Adipocyte (in vitro differentiated cells): ENCODE measurements at regions not wholly inside any gene's neighbourhood (a gene's known extent, or its start where the extent isn't known, plus 50 kb on each side); places are given as distances from the start of the nearest gene placed in this dataset.

Source experiments
- DNase-seq: peaks from one replicate; pipeline ENCODE4 v3.0.0-alpha.2; 2015; ENCODE audit warnings: low read depth
- H3K27me3 ChIP-seq: replicated peaks from 2 replicates; pipeline ENCODE4 v1.7.0; 2013; ENCODE audit warnings: mild to moderate bottlenecking, low read length, moderate library complexity; ENCODE audit not compliant: control insufficient read depth, insufficient read depth
- H3K36me3 ChIP-seq: 2 replicates; pipeline ENCODE4 v1.7.0; 2013; ENCODE audit warnings: low read length, mild to moderate bottlenecking, moderate library complexity; ENCODE audit not compliant: control insufficient read depth, insufficient read depth, severe bottlenecking
- H3K4me1 ChIP-seq: 2 replicates; pipeline ENCODE4 v1.7.0; 2013; ENCODE audit warnings: mild to moderate bottlenecking, low read length, moderate library complexity; ENCODE audit not compliant: control insufficient read depth, insufficient read depth
- H3K4me3 ChIP-seq: 2 replicates; pipeline ENCODE4 v1.7.0; 2013; ENCODE audit warnings: mild to moderate bottlenecking, low read length, moderate library complexity
- H3K9ac ChIP-seq: 2 replicates; pipeline ENCODE4 v1.7.0; 2013; ENCODE audit warnings: mild to moderate bottlenecking, low read length, moderate library complexity
- H3K9me3 ChIP-seq: 2 replicates; pipeline ENCODE4 v1.7.0; 2013; ENCODE audit warnings: mild to moderate bottlenecking, low read length, moderate library complexity; ENCODE audit not compliant: control insufficient read depth

DNA sequence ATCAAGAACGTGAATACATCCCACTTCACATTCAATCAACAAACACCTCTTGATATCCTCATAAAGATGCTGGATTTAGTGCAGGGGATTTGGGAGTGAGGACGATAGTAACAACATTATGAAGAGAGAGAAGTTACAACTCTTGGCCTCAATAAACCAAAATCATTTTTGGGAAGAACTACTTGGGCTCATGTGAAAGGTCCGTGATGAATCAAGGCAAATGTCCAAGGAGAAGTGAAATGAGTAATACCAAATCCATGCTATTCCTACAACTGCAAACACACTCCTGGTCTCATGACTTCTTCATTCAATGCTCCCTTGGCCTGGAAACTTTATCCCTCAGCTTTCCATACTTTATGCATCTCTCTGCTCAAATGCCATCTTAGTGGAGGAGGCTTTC, 162.0 kb upstream of the LMNTD1 start:
- peaks cover 11% of the 10 kb centered on the region for H3K9me3 ChIP-seq
- DNase-seq = no peak
- H3K4me3 ChIP-seq = peak overlapping the region; percentile 67

DNA sequence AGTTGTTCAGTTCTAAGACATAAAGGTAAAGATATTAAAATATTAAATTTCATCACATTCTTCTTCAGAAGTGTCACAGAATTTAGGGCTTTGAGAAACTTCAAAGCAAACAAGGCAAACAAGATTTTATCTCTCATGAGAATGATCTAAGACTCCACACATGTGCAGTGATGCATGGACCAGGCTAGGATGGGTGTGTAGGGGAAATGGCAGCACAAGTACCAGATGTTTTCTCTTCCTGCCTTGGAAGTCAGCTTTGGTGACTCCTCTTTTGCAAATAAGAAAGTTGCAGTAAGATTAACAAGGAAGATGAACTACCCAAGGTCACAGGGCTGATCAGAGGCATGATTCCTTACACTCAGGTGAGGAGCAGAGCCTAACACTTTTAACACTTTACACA, 163.8 kb upstream of the LMNTD1 start:
- H3K4me3 ChIP-seq = no peak overlapping the region
- H3K4me1 ChIP-seq = peaks cover 32% of the 10 kb centered on the region
- no peaks in the 10 kb centered on the region for H3K36me3 ChIP-seq
- H3K27me3 ChIP-seq = no peaks in the 10 kb centered on the region
- H3K9me3 ChIP-seq = no peaks in the 10 kb centered on the region
- H3K9ac ChIP-seq = no peak overlapping the region
- DNase-seq = no peak

More for the DNA sequence above, 162.0 kb upstream of the LMNTD1 start:
- Histone ChIP-seq H3K36me3 (no peaks in the 10 kb centered on the region), H3K4me1 (peaks cover 32% of the 10 kb centered on the region), H3K9ac (peak overlapping the region; percentile 53), H3K27me3 (no peaks in the 10 kb centered on the region)

DNA sequence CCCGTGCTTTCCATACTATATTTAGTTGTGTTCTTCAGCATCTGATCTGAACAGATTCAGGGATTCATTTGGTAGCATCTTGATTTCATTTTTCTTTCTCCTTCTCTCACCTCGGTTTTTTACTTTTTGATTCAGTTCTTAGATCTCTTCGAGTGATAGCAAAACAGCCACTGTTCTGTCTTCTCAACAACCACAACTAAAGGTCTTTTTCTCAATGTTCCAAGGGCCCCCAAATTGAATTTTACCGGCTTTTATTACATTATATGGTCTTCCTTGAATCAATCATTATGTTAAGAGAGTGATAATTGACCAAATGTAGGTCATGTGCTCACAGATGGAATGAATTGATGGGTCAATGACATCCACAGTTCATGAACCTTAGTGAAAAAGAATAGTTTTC, 164.5 kb upstream of the LMNTD1 start:
- no peaks in the 10 kb centered on the region for H3K27me3 ChIP-seq
- H3K4me3 ChIP-seq = no peak overlapping the region
- H3K36me3 ChIP-seq = no peaks in the 10 kb centered on the region
- H3K9ac ChIP-seq = no peak overlapping the region
- H3K9me3 ChIP-seq = no peaks in the 10 kb centered on the region
- DNase-seq = no peak
- H3K4me1 ChIP-seq = peaks cover 32% of the 10 kb centered on the region

DNA sequence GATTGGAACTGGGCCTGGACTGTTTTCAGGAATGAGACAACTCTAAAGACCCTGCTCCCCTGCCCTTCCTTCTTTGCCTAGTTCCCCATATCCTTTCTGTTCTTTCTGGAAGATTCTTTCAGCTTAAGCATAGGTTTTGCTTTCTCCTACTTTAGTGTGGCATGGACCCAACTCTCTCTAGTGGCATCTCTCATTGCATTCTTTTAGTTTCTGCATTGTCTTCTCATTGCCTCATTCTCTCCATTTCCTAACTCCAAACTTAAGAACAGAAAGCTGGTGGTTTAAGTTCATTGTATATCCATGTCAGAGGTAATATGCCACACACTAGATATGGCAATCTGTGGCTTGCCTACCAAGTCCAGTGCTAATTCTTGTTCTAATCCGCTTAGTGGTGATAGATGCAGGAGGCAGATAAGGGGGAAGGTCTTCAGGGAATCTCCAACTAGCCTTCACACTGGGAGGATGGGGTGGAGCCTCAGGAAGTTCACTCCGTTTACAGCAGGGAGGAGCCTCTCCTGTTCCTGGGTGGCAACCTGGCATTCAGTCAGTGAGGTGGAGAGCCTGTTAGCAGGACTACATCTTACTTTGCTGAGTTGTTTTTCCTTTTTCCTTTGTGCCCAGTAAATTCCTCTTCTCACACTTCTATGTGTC, 165.1 kb upstream of the LMNTD1 start:
- no peaks in the 10 kb centered on the region for H3K9me3 ChIP-seq
- DNase-seq = peak; percentile 52

DNA sequence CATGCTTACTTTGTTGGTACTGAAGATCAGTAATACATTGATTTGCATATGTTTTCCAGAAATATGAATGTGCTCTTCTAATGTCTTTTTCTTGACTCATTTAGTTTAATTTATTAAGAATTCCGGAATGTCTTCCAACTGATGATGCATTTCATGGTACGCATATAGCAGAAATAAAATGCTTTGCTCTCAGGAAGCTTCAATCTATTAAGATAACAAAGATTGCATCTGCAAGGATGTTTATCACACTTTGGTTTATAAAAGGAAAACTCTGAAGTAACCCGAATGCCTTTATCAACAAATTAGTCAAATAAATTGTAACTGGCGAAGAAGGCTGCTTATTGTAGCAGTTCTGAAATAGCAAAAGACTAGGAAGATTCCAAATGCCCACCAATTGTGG, 166.4 kb upstream of the LMNTD1 start:
- Histone ChIP-seq H3K36me3 (no peaks in the 10 kb centered on the region), H3K9me3 (no peaks in the 10 kb centered on the region), H3K4me1 (peaks cover 41% of the 10 kb centered on the region), H3K27me3 (no peaks in the 10 kb centered on the region), H3K9ac (no peak overlapping the region), H3K4me3 (no peak overlapping the region)
- DNase-seq = no peak

More for the DNA sequence above, 165.1 kb upstream of the LMNTD1 start:
- no peaks in the 10 kb centered on the region for H3K36me3 ChIP-seq
- peaks cover 36% of the 10 kb centered on the region for H3K4me1 ChIP-seq
- no peak overlapping the region for H3K9ac ChIP-seq
- H3K27me3 ChIP-seq = no peaks in the 10 kb centered on the region
- no peak overlapping the region for H3K4me3 ChIP-seq

DNA sequence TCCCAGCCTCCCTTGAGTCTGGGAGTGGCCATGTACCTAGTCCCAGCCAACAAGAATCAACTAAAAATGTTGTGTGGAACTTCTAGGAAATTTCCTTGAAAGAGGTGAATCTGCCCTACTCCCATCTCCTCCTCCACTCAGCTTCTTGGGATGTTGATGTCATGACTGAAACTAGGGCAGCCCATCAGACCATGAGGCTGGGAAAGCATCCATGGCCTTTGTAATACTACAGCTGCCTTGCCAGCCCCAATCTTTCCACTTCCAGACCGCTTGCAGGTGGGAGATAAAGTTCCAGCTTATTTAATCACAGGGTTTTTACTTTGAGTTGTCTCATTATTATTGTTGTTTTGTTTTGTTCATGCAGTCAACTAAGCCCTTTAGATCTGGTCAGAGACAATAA, 170.3 kb upstream of the LMNTD1 start:
- Histone ChIP-seq H3K4me3 (peak overlapping the region; percentile 63), H3K9me3 (no peaks in the 10 kb centered on the region), H3K9ac (no peak overlapping the region), H3K36me3 (no peaks in the 10 kb centered on the region), H3K27me3 (no peaks in the 10 kb centered on the region), H3K4me1 (peaks cover 37% of the 10 kb centered on the region)
- DNase-seq = no peak

DNA sequence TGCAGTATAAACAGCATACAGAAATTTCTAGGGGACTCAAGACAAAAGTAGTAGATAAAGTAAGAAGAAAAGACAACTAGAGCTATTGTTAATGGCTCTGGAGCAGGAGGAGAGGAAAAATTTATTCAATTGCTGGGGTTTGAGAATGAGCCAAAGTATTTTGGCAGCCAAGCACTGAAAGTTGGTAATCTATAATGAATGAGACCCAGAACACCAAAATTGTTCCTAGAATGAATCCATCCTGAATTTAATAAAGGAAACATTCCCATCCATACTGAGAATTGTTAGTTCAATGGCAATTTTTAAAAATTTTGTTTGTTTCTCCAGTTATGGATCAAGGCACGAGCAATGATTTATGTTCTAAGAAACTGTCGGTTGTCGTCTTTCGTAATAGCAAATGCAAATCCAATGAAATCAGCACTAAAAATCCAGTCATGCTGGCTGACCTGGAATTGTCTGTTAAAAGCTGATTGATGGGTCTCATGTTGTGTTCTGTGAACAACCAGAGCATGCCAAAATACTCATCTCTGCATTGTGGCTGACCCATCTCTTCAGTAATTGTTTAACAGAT, 170.9 kb upstream of the LMNTD1 start:
- peak; percentile 38 for DNase-seq
- Histone ChIP-seq H3K36me3 (no peaks in the 10 kb centered on the region), H3K4me1 (peaks cover 34% of the 10 kb centered on the region), H3K9ac (no peak overlapping the region), H3K4me3 (peak overlapping the region; percentile 63), H3K9me3 (no peaks in the 10 kb centered on the region), H3K27me3 (no peaks in the 10 kb centered on the region)

DNA sequence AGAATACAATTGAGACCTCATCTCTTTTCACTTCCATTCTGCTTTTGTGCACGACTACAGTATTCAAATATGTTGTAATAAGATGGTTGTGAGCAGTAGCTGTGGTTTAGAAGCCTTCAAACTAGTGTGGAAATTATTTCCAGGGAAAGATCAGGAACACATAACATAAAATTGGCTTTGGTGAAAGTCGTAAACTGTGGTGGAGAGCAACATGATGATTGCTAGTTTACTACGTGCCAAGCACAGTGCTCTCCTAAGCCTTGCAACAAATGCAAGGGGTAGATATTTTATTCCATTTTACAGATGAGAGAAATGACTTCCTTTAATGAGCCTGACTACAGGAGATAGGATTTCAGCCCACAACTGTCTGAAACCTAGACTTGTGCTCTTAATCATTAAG, 172.4 kb upstream of the LMNTD1 start:
- Histone ChIP-seq H3K9me3 (no peaks in the 10 kb centered on the region), H3K36me3 (no peaks in the 10 kb centered on the region), H3K4me3 (no peak overlapping the region), H3K27me3 (no peaks in the 10 kb centered on the region), H3K4me1 (peaks cover 34% of the 10 kb centered on the region), H3K9ac (no peak overlapping the region)
- DNase-seq = no peak

DNA sequence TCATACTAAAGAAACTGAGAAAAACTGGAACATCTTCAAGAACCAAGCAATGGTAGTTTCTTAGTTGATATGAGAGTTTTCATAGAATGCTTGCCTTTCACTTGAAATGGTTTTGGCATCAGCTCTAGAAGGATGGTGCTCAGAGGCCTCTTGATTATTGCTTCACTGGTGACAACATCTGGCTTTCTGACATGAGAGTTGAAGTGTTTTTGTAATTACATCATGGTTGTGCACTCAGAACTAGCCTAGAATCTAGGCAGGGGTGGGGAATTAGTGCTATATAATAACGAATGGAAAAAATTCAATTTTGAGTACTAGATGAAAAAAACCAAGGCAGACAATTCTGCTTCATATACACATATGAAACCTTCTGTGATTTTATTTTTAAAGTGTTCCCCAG, 172.8 kb upstream of the LMNTD1 start:
- DNase-seq = peak; percentile 89
- no peak overlapping the region for H3K4me3 ChIP-seq

DNA sequence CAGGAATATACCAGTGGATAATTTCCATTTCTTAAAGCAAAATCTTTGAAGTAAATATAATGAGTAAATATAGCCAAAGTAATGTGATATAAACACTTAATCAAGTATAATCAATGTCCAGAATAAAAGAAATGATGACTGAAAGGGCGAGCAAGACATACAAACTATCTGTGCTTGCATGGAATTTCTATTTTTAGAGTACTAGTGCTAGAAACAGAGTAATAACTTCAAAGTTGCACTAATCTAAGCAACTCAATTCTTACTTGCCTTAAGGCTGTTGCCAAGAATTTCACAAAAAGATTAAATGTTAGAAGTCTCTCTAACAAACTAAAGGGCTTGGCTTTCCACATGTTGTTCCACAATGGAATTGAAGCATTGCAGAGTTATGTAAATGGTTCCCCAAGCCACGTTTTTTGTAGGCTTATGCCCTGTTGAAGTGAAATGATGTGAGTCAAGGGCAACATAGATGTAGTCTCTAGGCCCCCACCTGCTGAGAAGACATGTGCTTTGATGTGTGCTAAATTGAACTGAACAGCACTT, 175.0 kb upstream of the LMNTD1 start:
- no peak overlapping the region for H3K4me3 ChIP-seq
- peaks cover 31% of the 10 kb centered on the region for H3K4me1 ChIP-seq
- no peaks in the 10 kb centered on the region for H3K9me3 ChIP-seq
- DNase-seq = peak; percentile 40
- no peak overlapping the region for H3K9ac ChIP-seq
- H3K36me3 ChIP-seq = no peaks in the 10 kb centered on the region
- no peaks in the 10 kb centered on the region for H3K27me3 ChIP-seq

More for the DNA sequence above, 172.8 kb upstream of the LMNTD1 start:
- Histone ChIP-seq H3K27me3 (no peaks in the 10 kb centered on the region), H3K4me1 (peaks cover 34% of the 10 kb centered on the region), H3K9ac (no peak overlapping the region), H3K9me3 (no peaks in the 10 kb centered on the region), H3K36me3 (no peaks in the 10 kb centered on the region)

- DNase-seq = no peak
- Histone ChIP-seq H3K9me3 (no peaks in the 10 kb centered on the region), H3K4me3 (no peak overlapping the region), H3K27me3 (no peaks in the 10 kb centered on the region), H3K4me1 (peaks cover 5% of the 10 kb centered on the region), H3K9ac (no peak overlapping the region), H3K36me3 (no peaks in the 10 kb centered on the region)
These were observed 177.6 kb upstream of the LMNTD1 start for GRCh38 chr12:25730489-25731349.
